K562 (cell line): ENCODE measurements at regions not wholly inside any gene's neighbourhood (a gene's known extent, or its start where the extent isn't known, plus 50 kb on each side); places are given as distances from the start of the nearest gene placed in this dataset.

Experiments
- ATAC-seq: fragments of 200-7000 bp; cut with Tn5 transposase; 3 replicates; pipeline ENCODE4 v1.9.1; 2020; ENCODE audit warnings: moderate library complexity
- BruUV-seq: library from RNA; stranded (reverse); fragments of 400-500 nt; replicated peaks from 2 replicates; lab custom pipeline; 2021; lab: Mats Ljungman, UMichigan
- CTCF ChIA-PET: fragments of 300-600 bp; formaldehyde crosslinking; extraction: SDS; loops from one replicate; lab custom pipeline; 2021; ENCODE audit warnings: low intra/inter-chr PET ratio; lab: Yijun Ruan, JAX
- POLR2A ChIA-PET: fragments of 300-600, 350-650 bp; sonication (Branson Sonifier 250); formaldehyde crosslinking; extraction: SDS; loops from one replicate; lab custom pipeline; 2021; ENCODE audit warnings: antibody characterized with exemption, inconsistent platforms; lab: Yijun Ruan, JAX
- DNase-seq, 4 experiments: peaks; one replicate each; pipeline versions ENCODE4 v3.0.0 to v3.0.0-alpha.2; 2011 to 2018; ENCODE audit warnings: low spot score in 3 of 4, mixed read lengths in 3 of 4; ENCODE audit errors: extremely low read depth in 1 of 4
- FAIRE-seq: peaks from 2 replicates; lab custom pipeline; 2011; peaks lifted over from hg19 to GRCh38; lab: Jason Lieb, UNC
- H2AFZ ChIP-seq: 2 replicates; pipeline ENCODE4 v1.6.0; 2011; ENCODE audit warnings: low read depth, low read length, control low read depth, inconsistent platforms
- H3K27ac ChIP-seq: fragments of 200-600 bp; 3 replicates; pipeline ENCODE4 v1.8.0; 2011; ENCODE audit warnings: low read depth, mild to moderate bottlenecking, control low read depth, inconsistent platforms, low read length, moderate library complexity, mixed read lengths; ENCODE audit errors: extremely low read depth
- H3K27me3 ChIP-seq, 2 experiments: fragments of 300-600 bp in 1 of 2; 2 replicates in 1 of 2; 3 replicates in 1 of 2; pipeline versions ENCODE4 v1.6.0 to v1.8.0; 2011; ENCODE audit warnings: inconsistent platforms in 2 of 2, low read length in 2 of 2, mild to moderate bottlenecking in 1 of 2, mixed read lengths in 1 of 2, moderate library complexity in 1 of 2; ENCODE audit not compliant: control insufficient read depth in 2 of 2, insufficient read depth in 2 of 2
- H3K36me3 ChIP-seq: fragments of 300-600 bp; 3 replicates; pipeline ENCODE4 v1.8.0; 2011; ENCODE audit warnings: mild to moderate bottlenecking, low read length, inconsistent platforms; ENCODE audit not compliant: control insufficient read depth, insufficient read depth
- H3K4me1 ChIP-seq, 2 experiments: fragments of 200-600 bp in 1 of 2; replicated peaks in 1 of 2; 2 replicates in 1 of 2; 3 replicates in 1 of 2; pipeline versions ENCODE4 v1.5.1 to v1.8.0; 2011; ENCODE audit warnings: inconsistent platforms in 2 of 2, low read length in 2 of 2, mild to moderate bottlenecking in 1 of 2, mixed read lengths in 1 of 2, moderate library complexity in 1 of 2; ENCODE audit not compliant: control insufficient read depth in 2 of 2, insufficient read depth in 2 of 2
- H3K4me2 ChIP-seq: 2 replicates; pipeline ENCODE4 v1.6.1; 2011; ENCODE audit warnings: low read length, control low read depth, inconsistent platforms, mixed read lengths; ENCODE audit not compliant: insufficient read depth
- H3K4me3 ChIP-seq: fragments of 200-600 bp; sonication (generic), shearing (Covaris generic); 2 replicates; pipeline ENCODE4 v1.5.1; 2016; ENCODE audit warnings: control low read depth, inconsistent platforms
- H3K79me2 ChIP-seq: fragments of 200-600 bp; 3 replicates; pipeline ENCODE4 v1.8.0; 2011; ENCODE audit warnings: low read length, inconsistent platforms; ENCODE audit not compliant: control insufficient read depth, insufficient read depth
- H3K9ac ChIP-seq, 2 experiments: 2 replicates each; pipeline versions ENCODE4 v1.6.0 to v1.6.1; 2011; ENCODE audit warnings: low read depth in 2 of 2, low read length in 2 of 2, control low read depth in 1 of 2, inconsistent platforms in 1 of 2, mild to moderate bottlenecking in 1 of 2, mixed read lengths in 1 of 2; ENCODE audit not compliant: insufficient read depth in 1 of 2
- H3K9me1 ChIP-seq: one replicate; pipeline ENCODE4 v1.6.0; 2011; ENCODE audit warnings: inconsistent platforms, mild to moderate bottlenecking, low read length, moderate library complexity; ENCODE audit not compliant: control insufficient read depth, insufficient read depth
- H3K9me3 ChIP-seq: replicated peaks from 2 replicates; pipeline ENCODE4 v1.5.1; 2011; ENCODE audit warnings: low read depth, low read length, inconsistent platforms; ENCODE audit not compliant: control insufficient read depth, insufficient read depth
- H4K20me1 ChIP-seq: replicated peaks from 2 replicates; pipeline ENCODE4 v1.6.1; 2011; ENCODE audit warnings: low read length, inconsistent platforms, mixed read lengths; ENCODE audit not compliant: control insufficient read depth, insufficient read depth
- ARID1B ChIP-seq: fragments of 450-650 bp; IDR thresholded peaks from 2 replicates; pipeline ENCODE4 v1.6.1; 2016; ENCODE audit warnings: antibody characterized with exemption, mild to moderate bottlenecking, inconsistent platforms
- CBX2 ChIP-seq: fragments of 200-600 bp; sonication (generic); IDR thresholded peaks from one replicate; pipeline ENCODE4 v1.6.1; 2012; ENCODE audit warnings: mild to moderate bottlenecking, low read length, inconsistent platforms; ENCODE audit not compliant: insufficient read depth, poor library complexity, severe bottlenecking
- COPS2 ChIP-seq: fragments of 450-650 bp; conservative IDR thresholded peaks from 2 replicates; pipeline ENCODE4 v1.6.1; 2016; ENCODE audit warnings: mild to moderate bottlenecking, moderate library complexity
- DNMT1 ChIP-seq: fragments of 450-650 bp; IDR thresholded peaks from 2 replicates; pipeline ENCODE4 v1.6.1; 2016; ENCODE audit warnings: antibody characterized with exemption, mild to moderate bottlenecking
- FIP1L1 ChIP-seq: fragments of 200-400 bp; formaldehyde crosslinking; IDR thresholded peaks from 2 replicates; pipeline ENCODE4 v1.6.1; 2018; ENCODE audit warnings: mild to moderate bottlenecking, low read depth, low read length; ENCODE audit not compliant: poor library complexity, severe bottlenecking
- FOXJ3 ChIP-seq: sonication (generic); formaldehyde crosslinking; IDR thresholded peaks from 2 replicates; pipeline ENCODE4 v1.4.0; 2020; ENCODE audit warnings: mild to moderate bottlenecking, missing genetic modification reagents
- KDM5B ChIP-seq: fragments of 200-600 bp; sonication (generic); IDR thresholded peaks from 2 replicates; pipeline ENCODE4 v1.6.1; 2012; ENCODE audit warnings: low read depth, mild to moderate bottlenecking, moderate library complexity, low read length, control low read depth, inconsistent platforms; ENCODE audit not compliant: insufficient replicate concordance
- MTA3 ChIP-seq: fragments of 450-650 bp; formaldehyde crosslinking; IDR thresholded peaks from 2 replicates; pipeline ENCODE4 v1.6.1; 2017; ENCODE audit warnings: mild to moderate bottlenecking, borderline replicate concordance
- RUNX1 ChIP-seq: sonication (generic); IDR thresholded peaks from 2 replicates; pipeline ENCODE4 v1.6.1; 2016; ENCODE audit warnings: antibody characterized with exemption, low read depth
- U2AF2 ChIP-seq: fragments of 200-400 bp; formaldehyde crosslinking; optimal IDR thresholded peaks from 2 replicates; pipeline ENCODE3; 2017; ENCODE audit warnings: low read depth, mild to moderate bottlenecking, low read length
- ZNF12 ChIP-seq: sonication (generic); formaldehyde crosslinking; IDR thresholded peaks from 2 replicates; pipeline ENCODE4 v1.4.0; 2020; ENCODE audit warnings: mild to moderate bottlenecking, missing genetic modification reagents
- WGBS: fragments of 100-300 bp; shearing (Covaris generic); methylation state at CpG from one replicate; pipeline ENCODE4 v1.1.6; 2016; ENCODE audit warnings: low coverage, mixed read lengths; ENCODE audit not compliant: insufficient coverage; ENCODE audit errors: missing lambda C conversion rate; 5-methylcytosine and 5-hydroxymethylcytosine counted together
- in situ Hi-C: fragments of 300-500 bp; cut with MboI; formaldehyde crosslinking; loops from 4 replicates; pipeline ENCODE4 v1.15.0; 2018; ENCODE audit warnings: inconsistent platforms, mixed read lengths
- intact Hi-C: fragments of 100-400 bp; cut with micrococcal nuclease; formaldehyde crosslinking; loops from 2 replicates; pipeline ENCODE4 v1.14.2; 2022
- TF ChIP-seq, protein P1 (sequence below): fragments of 450-650 bp; formaldehyde crosslinking; IDR thresholded peaks from 2 replicates; pipeline ENCODE4 v1.4.0; 2022; ENCODE audit warnings: mild to moderate bottlenecking, moderate library complexity
- TF ChIP-seq, protein P2 (sequence below): sonication (generic); formaldehyde crosslinking; IDR thresholded peaks from 2 replicates; pipeline ENCODE4 v1.8.1; 2022; ENCODE audit warnings: missing genetic modification reagents

DNA sequence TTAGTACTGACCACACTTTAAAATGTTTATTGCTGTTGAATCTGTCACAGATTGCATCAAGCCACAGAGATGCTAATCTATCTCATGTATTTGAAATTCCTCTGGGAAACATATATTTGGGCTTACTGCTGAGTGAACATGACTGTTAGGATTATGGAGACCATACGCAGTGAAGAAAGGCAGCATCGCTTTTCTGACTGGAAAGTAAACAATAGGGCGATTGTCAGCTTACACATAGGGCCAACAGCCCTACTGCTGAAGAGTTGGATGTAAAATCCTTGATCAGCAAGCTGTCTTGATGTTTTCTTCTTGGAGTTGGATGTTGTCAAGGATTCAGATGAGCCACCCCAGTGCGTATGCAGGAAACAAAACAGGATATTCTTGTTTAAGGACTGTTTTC is 368.7 kb upstream of the ADGRL2 start (continued):
- TF ChIP-seq, protein P1, sequence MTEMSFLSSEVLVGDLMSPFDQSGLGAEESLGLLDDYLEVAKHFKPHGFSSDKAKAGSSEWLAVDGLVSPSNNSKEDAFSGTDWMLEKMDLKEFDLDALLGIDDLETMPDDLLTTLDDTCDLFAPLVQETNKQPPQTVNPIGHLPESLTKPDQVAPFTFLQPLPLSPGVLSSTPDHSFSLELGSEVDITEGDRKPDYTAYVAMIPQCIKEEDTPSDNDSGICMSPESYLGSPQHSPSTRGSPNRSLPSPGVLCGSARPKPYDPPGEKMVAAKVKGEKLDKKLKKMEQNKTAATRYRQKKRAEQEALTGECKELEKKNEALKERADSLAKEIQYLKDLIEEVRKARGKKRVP (CRISPR knock-in tag), result no peak
- TF ChIP-seq MTA3 (no peak), ZNF12 (CRISPR knock-in tag) (no peak)

DNA sequence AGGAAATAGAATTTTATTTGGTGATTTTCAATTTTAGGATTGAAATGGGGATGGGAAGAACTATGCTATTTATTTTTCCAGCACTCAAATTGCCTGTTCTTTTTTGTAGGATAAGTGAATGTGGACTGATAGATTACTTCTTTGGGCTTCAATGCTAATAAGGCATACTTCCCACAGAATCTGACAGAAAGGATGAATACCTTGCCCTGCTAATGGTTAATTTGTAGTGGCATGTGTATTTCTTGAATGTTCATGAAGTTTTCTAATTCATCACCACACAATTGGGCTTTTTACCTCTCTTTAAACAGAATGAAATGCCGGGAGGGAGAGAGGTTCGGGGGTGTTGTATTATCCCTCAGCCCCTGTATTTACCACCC is 369.1 kb upstream of the ADGRL2 start:
- H3K36me3 ChIP-seq, result no peaks in the 10 kb centered on the region
- H4K20me1 ChIP-seq, result no peaks in the 10 kb centered on the region
- H3K27ac ChIP-seq, result no peak overlapping the region
- no peaks in the 10 kb centered on the region for H3K4me1 ChIP-seq
- in situ Hi-C loops (no loop called here), intact Hi-C loops (no loop called here)
- ChIA-PET CTCF (no interaction called here), POLR2A (no interaction called here)
- H3K4me3 ChIP-seq, result no peak overlapping the region
- no peak overlapping the region for H3K4me2 ChIP-seq
- H2AFZ ChIP-seq, result no peak overlapping the region
- FAIRE-seq (no peak), ATAC-seq (no peak), DNase-seq (no peak)
- no peaks in the 10 kb centered on the region; the same call in 1 of the 2 replicates for H3K9me3 ChIP-seq
- no peaks in the 10 kb centered on the region for H3K9me1 ChIP-seq
- no peak overlapping the region for H3K9ac ChIP-seq
- 0% methylated on average over 2 of the region's 2 CpGs for whole genome bisulfite sequencing
- TF ChIP-seq DNMT1, result no peak
- no peak for TF ChIP-seq COPS2
- TF ChIP-seq, protein P2, sequence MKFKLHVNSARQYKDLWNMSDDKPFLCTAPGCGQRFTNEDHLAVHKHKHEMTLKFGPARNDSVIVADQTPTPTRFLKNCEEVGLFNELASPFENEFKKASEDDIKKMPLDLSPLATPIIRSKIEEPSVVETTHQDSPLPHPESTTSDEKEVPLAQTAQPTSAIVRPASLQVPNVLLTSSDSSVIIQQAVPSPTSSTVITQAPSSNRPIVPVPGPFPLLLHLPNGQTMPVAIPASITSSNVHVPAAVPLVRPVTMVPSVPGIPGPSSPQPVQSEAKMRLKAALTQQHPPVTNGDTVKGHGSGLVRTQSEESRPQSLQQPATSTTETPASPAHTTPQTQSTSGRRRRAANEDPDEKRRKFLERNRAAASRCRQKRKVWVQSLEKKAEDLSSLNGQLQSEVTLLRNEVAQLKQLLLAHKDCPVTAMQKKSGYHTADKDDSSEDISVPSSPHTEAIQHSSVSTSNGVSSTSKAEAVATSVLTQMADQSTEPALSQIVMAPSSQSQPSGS (CRISPR knock-in tag), result no peak
- TF ChIP-seq U2AF2, result no peak
- TF ChIP-seq ARID1B, result no peak
- TF ChIP-seq FIP1L1, result no peak
- no peak for TF ChIP-seq CBX2
- no peak for TF ChIP-seq KDM5B
- TF ChIP-seq FOXJ3 (CRISPR knock-in tag), result no peak
- TF ChIP-seq RUNX1, result no peak
- no peaks in the 10 kb centered on the region for H3K27me3 ChIP-seq
- BruUV-seq, result no TSS peak
- no peaks in the 10 kb centered on the region for H3K79me2 ChIP-seq
